K562 (cell line): ENCODE measurements at regions not wholly inside any gene's neighbourhood (a gene's known extent, or its start where the extent isn't known, plus 50 kb on each side); places are given as distances from the start of the nearest gene placed in this dataset.

ENCODE experiments used
- CCNT2 ChIP-seq: IDR thresholded peaks from 2 replicates; pipeline ENCODE4 v1.6.1; 2011; ENCODE audit warnings: borderline replicate concordance, low read depth, mild to moderate bottlenecking, moderate library complexity, mixed read lengths, low read length; ENCODE audit not compliant: insufficient read length; ENCODE audit errors: extremely low read depth
- ETS2 ChIP-seq: IDR thresholded peaks from 2 replicates; pipeline ENCODE4 v1.6.1; 2016; ENCODE audit warnings: borderline replicate concordance, missing genetic modification characterization, mild to moderate bottlenecking, moderate library complexity, missing compliant biosample characterization; ENCODE audit not compliant: poor library complexity, severe bottlenecking
- FOXA1 ChIP-seq: fragments of 450-650 bp; IDR thresholded peaks from 2 replicates; pipeline ENCODE4 v1.6.1; 2016; ENCODE audit warnings: mild to moderate bottlenecking, borderline replicate concordance
- HDAC2 ChIP-seq: fragments of 450-650 bp; IDR thresholded peaks from 2 replicates; pipeline ENCODE4 v1.6.1; 2016; ENCODE audit warnings: mild to moderate bottlenecking
- HMG20B ChIP-seq: fragments of 250-450 bp; sonication (Bioruptor Pico); IDR thresholded peaks from 2 replicates; pipeline ENCODE4 v1.5.0; 2021; ENCODE audit warnings: mild to moderate bottlenecking
- KDM4B ChIP-seq, 2 experiments: fragments of 450-650 bp in 1 of 2; sonication (generic) in 1 of 2; IDR thresholded peaks; 2 replicates each; pipeline ENCODE4 v1.6.1; 2016 to 2017; ENCODE audit warnings: borderline replicate concordance in 2 of 2, antibody characterized with exemption in 1 of 2, low read depth in 1 of 2, mild to moderate bottlenecking in 1 of 2
- KLF1 ChIP-seq: fragments of 450-650 bp; IDR thresholded peaks from 2 replicates; pipeline ENCODE4 v1.6.1; 2016; ENCODE audit warnings: missing genetic modification characterization, missing compliant biosample characterization
- MXI1 ChIP-seq: IDR thresholded peaks from 2 replicates; pipeline ENCODE4 v1.6.1; 2011; ENCODE audit warnings: low read depth, mild to moderate bottlenecking, improper control_type of control experiment, low read length
- NR4A1 ChIP-seq, 2 experiments: fragments of 250-450 bp in 1 of 2; fragments of 450-650 bp in 1 of 2; sonication (Bioruptor Pico) in 1 of 2; IDR thresholded peaks; 2 replicates each; pipeline versions ENCODE4 v1.4.0 to v1.6.1; 2016 to 2020; ENCODE audit warnings: mild to moderate bottlenecking in 2 of 2, missing compliant biosample characterization in 1 of 2, missing genetic modification characterization in 1 of 2, moderate library complexity in 1 of 2
- TCF3 ChIP-seq: sonication (generic); formaldehyde crosslinking; IDR thresholded peaks from 2 replicates; pipeline ENCODE4 v1.4.0; 2020; ENCODE audit warnings: mild to moderate bottlenecking, missing genetic modification reagents
- YBX1 ChIP-seq: fragments of 450-650 bp; IDR thresholded peaks from 2 replicates; pipeline ENCODE4 v1.7.1; 2016; ENCODE audit warnings: mild to moderate bottlenecking
- YY1 ChIP-seq, 3 experiments: IDR thresholded peaks; 2 replicates each; pipeline ENCODE4 v1.6.1; 2011; ENCODE audit warnings: low read length in 2 of 3, mild to moderate bottlenecking in 2 of 3, moderate library complexity in 2 of 3, borderline replicate concordance in 1 of 3, control low read depth in 1 of 3, low read depth in 1 of 3; ENCODE audit not compliant: insufficient read depth in 3 of 3, insufficient replicate concordance in 2 of 3, control insufficient read depth in 1 of 3, insufficient read length in 1 of 3; ENCODE audit errors: extremely low read depth in 1 of 3
- ZC3H8 ChIP-seq: fragments of 450-650 bp; IDR thresholded peaks from 2 replicates; pipeline ENCODE4 v1.6.1; 2017
- TF ChIP-seq, protein P1 (sequence below): sonication (generic); formaldehyde crosslinking; IDR thresholded peaks from 2 replicates; pipeline ENCODE4 v1.8.1; 2023; ENCODE audit warnings: missing genetic modification reagents, mild to moderate bottlenecking, borderline replicate concordance
- TF ChIP-seq, protein P2 (sequence below): fragments of 200-800 bp; sonication (Bioruptor generic); IDR thresholded peaks from 2 replicates; pipeline ENCODE4 v1.6.1; 2016; ENCODE audit warnings: missing genetic modification characterization, missing compliant biosample characterization
- TF ChIP-seq, protein P3 (sequence below): fragments of 450-650 bp; formaldehyde crosslinking; IDR thresholded peaks from 2 replicates; pipeline ENCODE4 v1.4.0; 2020; ENCODE audit warnings: mild to moderate bottlenecking, moderate library complexity

DNA sequence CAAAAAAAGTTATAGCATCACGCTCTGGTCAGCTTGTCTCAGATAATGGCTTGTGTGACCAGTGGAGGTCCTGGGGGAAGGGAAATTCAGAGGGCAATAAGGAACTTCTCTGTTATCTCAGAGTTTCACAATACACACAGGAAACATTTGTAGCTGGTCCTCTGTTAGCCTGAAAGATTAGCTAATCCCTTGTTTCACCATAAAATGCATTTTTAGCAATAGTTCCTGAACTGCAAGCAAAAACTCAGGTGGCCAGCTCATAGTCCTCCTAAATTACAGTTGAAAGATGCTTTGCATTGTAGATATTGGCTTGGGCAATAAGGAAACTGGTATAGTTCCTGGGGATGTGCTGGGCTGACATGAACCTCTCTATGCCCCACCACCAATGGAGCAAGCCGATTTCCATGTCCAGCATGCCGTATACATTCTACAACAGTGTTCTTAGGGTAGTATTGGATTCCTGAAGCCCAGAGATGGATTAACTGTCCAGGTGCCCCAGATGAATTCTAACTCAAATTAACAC is 141.5 kb upstream of the TBL1XR1 start (continued):
- TF ChIP-seq, protein P1, sequence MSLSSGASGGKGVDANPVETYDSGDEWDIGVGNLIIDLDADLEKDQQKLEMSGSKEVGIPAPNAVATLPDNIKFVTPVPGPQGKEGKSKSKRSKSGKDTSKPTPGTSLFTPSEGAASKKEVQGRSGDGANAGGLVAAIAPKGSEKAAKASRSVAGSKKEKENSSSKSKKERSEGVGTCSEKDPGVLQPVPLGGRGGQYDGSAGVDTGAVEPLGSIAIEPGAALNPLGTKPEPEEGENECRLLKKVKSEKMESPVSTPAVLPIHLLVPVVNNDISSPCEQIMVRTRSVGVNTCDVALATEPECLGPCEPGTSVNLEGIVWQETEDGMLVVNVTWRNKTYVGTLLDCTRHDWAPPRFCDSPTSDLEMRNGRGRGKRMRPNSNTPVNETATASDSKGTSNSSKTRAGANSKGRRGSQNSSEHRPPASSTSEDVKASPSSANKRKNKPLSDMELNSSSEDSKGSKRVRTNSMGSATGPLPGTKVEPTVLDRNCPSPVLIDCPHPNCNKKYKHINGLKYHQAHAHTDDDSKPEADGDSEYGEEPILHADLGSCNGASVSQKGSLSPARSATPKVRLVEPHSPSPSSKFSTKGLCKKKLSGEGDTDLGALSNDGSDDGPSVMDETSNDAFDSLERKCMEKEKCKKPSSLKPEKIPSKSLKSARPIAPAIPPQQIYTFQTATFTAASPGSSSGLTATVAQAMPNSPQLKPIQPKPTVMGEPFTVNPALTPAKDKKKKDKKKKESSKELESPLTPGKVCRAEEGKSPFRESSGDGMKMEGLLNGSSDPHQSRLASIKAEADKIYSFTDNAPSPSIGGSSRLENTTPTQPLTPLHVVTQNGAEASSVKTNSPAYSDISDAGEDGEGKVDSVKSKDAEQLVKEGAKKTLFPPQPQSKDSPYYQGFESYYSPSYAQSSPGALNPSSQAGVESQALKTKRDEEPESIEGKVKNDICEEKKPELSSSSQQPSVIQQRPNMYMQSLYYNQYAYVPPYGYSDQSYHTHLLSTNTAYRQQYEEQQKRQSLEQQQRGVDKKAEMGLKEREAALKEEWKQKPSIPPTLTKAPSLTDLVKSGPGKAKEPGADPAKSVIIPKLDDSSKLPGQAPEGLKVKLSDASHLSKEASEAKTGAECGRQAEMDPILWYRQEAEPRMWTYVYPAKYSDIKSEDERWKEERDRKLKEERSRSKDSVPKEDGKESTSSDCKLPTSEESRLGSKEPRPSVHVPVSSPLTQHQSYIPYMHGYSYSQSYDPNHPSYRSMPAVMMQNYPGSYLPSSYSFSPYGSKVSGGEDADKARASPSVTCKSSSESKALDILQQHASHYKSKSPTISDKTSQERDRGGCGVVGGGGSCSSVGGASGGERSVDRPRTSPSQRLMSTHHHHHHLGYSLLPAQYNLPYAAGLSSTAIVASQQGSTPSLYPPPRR (CRISPR knock-in tag) = no peak
- no peak for TF ChIP-seq KDM4B (IDR thresholded peaks at IDR 0.05; ENCODE audit: borderline replicate concordance in 2 of 2, low read depth in 1 of 2)
- TF ChIP-seq ETS2 (tag) = no peak
- no peak for TF ChIP-seq YY1 (IDR thresholded peaks at IDR 0.05; ENCODE audit: borderline replicate concordance in 1 of 3, control insufficient read depth in 1 of 3, extremely low read depth in 1 of 3, insufficient read depth in 3 of 3, insufficient read length in 1 of 3, insufficient replicate concordance in 2 of 3, low read depth in 1 of 3, low read length in 2 of 3)
- TF ChIP-seq FOXA1 = no peak
- no peak for TF ChIP-seq ZC3H8
- TF ChIP-seq, protein P2, sequence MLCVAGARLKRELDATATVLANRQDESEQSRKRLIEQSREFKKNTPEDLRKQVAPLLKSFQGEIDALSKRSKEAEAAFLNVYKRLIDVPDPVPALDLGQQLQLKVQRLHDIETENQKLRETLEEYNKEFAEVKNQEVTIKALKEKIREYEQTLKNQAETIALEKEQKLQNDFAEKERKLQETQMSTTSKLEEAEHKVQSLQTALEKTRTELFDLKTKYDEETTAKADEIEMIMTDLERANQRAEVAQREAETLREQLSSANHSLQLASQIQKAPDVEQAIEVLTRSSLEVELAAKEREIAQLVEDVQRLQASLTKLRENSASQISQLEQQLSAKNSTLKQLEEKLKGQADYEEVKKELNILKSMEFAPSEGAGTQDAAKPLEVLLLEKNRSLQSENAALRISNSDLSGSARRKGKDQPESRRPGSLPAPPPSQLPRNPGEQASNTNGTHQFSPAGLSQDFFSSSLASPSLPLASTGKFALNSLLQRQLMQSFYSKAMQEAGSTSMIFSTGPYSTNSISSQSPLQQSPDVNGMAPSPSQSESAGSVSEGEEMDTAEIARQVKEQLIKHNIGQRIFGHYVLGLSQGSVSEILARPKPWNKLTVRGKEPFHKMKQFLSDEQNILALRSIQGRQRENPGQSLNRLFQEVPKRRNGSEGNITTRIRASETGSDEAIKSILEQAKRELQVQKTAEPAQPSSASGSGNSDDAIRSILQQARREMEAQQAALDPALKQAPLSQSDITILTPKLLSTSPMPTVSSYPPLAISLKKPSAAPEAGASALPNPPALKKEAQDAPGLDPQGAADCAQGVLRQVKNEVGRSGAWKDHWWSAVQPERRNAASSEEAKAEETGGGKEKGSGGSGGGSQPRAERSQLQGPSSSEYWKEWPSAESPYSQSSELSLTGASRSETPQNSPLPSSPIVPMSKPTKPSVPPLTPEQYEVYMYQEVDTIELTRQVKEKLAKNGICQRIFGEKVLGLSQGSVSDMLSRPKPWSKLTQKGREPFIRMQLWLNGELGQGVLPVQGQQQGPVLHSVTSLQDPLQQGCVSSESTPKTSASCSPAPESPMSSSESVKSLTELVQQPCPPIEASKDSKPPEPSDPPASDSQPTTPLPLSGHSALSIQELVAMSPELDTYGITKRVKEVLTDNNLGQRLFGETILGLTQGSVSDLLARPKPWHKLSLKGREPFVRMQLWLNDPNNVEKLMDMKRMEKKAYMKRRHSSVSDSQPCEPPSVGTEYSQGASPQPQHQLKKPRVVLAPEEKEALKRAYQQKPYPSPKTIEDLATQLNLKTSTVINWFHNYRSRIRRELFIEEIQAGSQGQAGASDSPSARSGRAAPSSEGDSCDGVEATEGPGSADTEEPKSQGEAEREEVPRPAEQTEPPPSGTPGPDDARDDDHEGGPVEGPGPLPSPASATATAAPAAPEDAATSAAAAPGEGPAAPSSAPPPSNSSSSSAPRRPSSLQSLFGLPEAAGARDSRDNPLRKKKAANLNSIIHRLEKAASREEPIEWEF (CRISPR knock-in tag) = no peak
- TF ChIP-seq, protein P3, sequence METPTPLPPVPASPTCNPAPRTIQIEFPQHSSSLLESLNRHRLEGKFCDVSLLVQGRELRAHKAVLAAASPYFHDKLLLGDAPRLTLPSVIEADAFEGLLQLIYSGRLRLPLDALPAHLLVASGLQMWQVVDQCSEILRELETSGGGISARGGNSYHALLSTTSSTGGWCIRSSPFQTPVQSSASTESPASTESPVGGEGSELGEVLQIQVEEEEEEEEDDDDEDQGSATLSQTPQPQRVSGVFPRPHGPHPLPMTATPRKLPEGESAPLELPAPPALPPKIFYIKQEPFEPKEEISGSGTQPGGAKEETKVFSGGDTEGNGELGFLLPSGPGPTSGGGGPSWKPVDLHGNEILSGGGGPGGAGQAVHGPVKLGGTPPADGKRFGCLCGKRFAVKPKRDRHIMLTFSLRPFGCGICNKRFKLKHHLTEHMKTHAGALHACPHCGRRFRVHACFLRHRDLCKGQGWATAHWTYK (CRISPR knock-in tag) = no peak
- TF ChIP-seq YBX1 = no peak
- no peak for TF ChIP-seq HMG20B (CRISPR knock-in tag)
- no peak for TF ChIP-seq KLF1
- peak; percentile 68 for TF ChIP-seq CCNT2
- peak; percentile 62; the same call in 1 of the 2 replicates for TF ChIP-seq HDAC2
- no peak for TF ChIP-seq MXI1
- TF ChIP-seq NR4A1 (CRISPR knock-in tag; IDR thresholded peaks at IDR 0.05) = no peak
- TF ChIP-seq NR4A1 (tag; IDR thresholded peaks at IDR 0.05) = no peak
- peak; percentile 85 for TF ChIP-seq TCF3
